HT1080 (cell line): ENCODE measurements at regions not wholly inside any gene's neighbourhood (a gene's known extent, or its start where the extent isn't known, plus 50 kb on each side); places are given as distances from the start of the nearest gene placed in this dataset.
"Not testable (repeated sequence)": the region's sequence is repeated elsewhere in the genome, so short reads cannot be mapped to it uniquely, and the experiment has no call there.

Source experiments
- DNase-seq: peaks from one replicate; pipeline ENCODE4 v3.0.0-alpha.2; 2015; ENCODE audit warnings: low read depth

GRCh38 chr5:17034992-17035391, 98.9 kb upstream of the MYO10 start:
- DNase-seq = not testable (repeated sequence)

- DNase-seq = peak; percentile 65
These were observed 101.7 kb upstream of the MYO10 start for GRCh38 chr5:17037751-17038150.

GRCh38 chr5:17039170-17039569, 103.1 kb upstream of the MYO10 start:
- no peak for DNase-seq

- DNase-seq = no peak
These were observed 106.0 kb upstream of the MYO10 start for GRCh38 chr5:17042041-17042440.

- DNase-seq = peak; percentile 36
These were observed 110.2 kb upstream of the MYO10 start for GRCh38 chr5:17046320-17046719.

GRCh38 chr5:17050236-17050635, 114.1 kb upstream of the MYO10 start:
- DNase-seq = no peak

GRCh38 chr5:17054911-17055310, 118.8 kb upstream of the MYO10 start:
- DNase-seq = no peak

GRCh38 chr5:17056141-17056631, 120.1 kb upstream of the MYO10 start:
- peak; percentile 23 for DNase-seq

- DNase-seq = no peak
These were observed 122.3 kb upstream of the MYO10 start for GRCh38 chr5:17058438-17058837.

- DNase-seq = no peak
These were observed 125.9 kb upstream of the MYO10 start for GRCh38 chr5:17061973-17062470.

GRCh38 chr5:17062741-17063140, 126.7 kb upstream of the MYO10 start:
- DNase-seq = not testable (repeated sequence)

GRCh38 chr5:17064241-17064640, 128.2 kb upstream of the MYO10 start:
- DNase-seq = no peak

GRCh38 chr5:17065458-17065857, 129.4 kb upstream of the MYO10 start:
- no peak for DNase-seq

- not testable (repeated sequence) for DNase-seq
These were observed 129.9 kb upstream of the MYO10 start for GRCh38 chr5:17066026-17066425.

GRCh38 chr5:17067657-17068392, 131.7 kb upstream of the MYO10 start:
- no peak for DNase-seq

GRCh38 chr5:17069995-17070511, 134.0 kb upstream of the MYO10 start:
- DNase-seq = peak; percentile 29

GRCh38 chr5:17070647-17071046, 134.6 kb upstream of the MYO10 start:
- DNase-seq = no peak

GRCh38 chr5:17075236-17075635, 139.1 kb upstream of the MYO10 start:
- DNase-seq = no peak

GRCh38 chr5:17076272-17076671, 140.2 kb upstream of the MYO10 start:
- no peak for DNase-seq

- no peak for DNase-seq
These were observed 139.8 kb upstream of the BASP1 start for GRCh38 chr5:17077440-17078233.

- DNase-seq = no peak
These were observed 137.9 kb upstream of the BASP1 start for GRCh38 chr5:17079562-17079961.

- DNase-seq = no peak
These were observed 137.1 kb upstream of the BASP1 start for GRCh38 chr5:17080361-17080760.
